ENCODE measurements at regions not wholly inside any gene's neighbourhood (a gene's known extent, or its start where the extent isn't known, plus 50 kb on each side); places are given as distances from the start of the nearest gene placed in this dataset.

GRCh38 chr5:3931976-3932375 lies 336.3 kb downstream of the IRX1 start:
- Mint-ChIP-seq H3K27ac (no peak overlapping the region), H3K36me3 (ENCODE audit: low read depth) (no peaks in the 10 kb centered on the region), H3K4me3 (no peak overlapping the region), H3K27me3 (peaks cover 1% of the 10 kb centered on the region), H3K9me3 (peaks cover 9% of the 10 kb centered on the region), H3K4me1 (ENCODE audit: low read depth) (no peaks in the 10 kb centered on the region)
- ChIA-PET POLR2A (no interaction called here), CTCF (no interaction called here)
- ATAC-seq (no peak), DNase-seq (no peak)
- intact Hi-C loops (cut with micrococcal nuclease): no loop called here
- TF ChIP-seq CTCF (IDR thresholded peaks at IDR 0.05): no peak

- Mint-ChIP-seq H3K4me3 (no peak overlapping the region), H3K4me1 (ENCODE audit: low read depth) (no peaks in the 10 kb centered on the region), H3K9me3 (peaks cover under 1% of the 10 kb centered on the region), H3K36me3 (ENCODE audit: low read depth) (no peaks in the 10 kb centered on the region), H3K27me3 (peaks cover 1% of the 10 kb centered on the region), H3K27ac (no peak overlapping the region)
- TF ChIP-seq CTCF (IDR thresholded peaks at IDR 0.05): no peak
- POLR2A ChIA-PET: no interaction called here
- ATAC-seq: no peak
- intact Hi-C loops (cut with micrococcal nuclease): no loop called here
- no peak for DNase-seq
- CTCF ChIA-PET: no interaction called here
Observed at GRCh38 chr5:3933536-3933935, 337.9 kb downstream of the IRX1 start.

- CTCF ChIA-PET: no interaction called here
- intact Hi-C loops (cut with micrococcal nuclease): no loop called here
Observed at GRCh38 chr5:3933966-3934365, 338.3 kb downstream of the IRX1 start.

GRCh38 chr5:3943859-3944258 lies 348.2 kb downstream of the IRX1 start:
- H3K4me3 Mint-ChIP-seq: no peak overlapping the region
- H3K27ac Mint-ChIP-seq: no peak overlapping the region
- ChIA-PET POLR2A (no interaction called here), CTCF (no interaction called here)
- H3K4me1 Mint-ChIP-seq (ENCODE audit: low read depth): no peaks in the 10 kb centered on the region
- H3K36me3 Mint-ChIP-seq (ENCODE audit: low read depth): no peaks in the 10 kb centered on the region
- peaks cover 5% of the 10 kb centered on the region for H3K9me3 Mint-ChIP-seq
- H3K27me3 Mint-ChIP-seq: no peaks in the 10 kb centered on the region
- no peak for ATAC-seq
- intact Hi-C loops (cut with micrococcal nuclease): no loop called here
- DNase-seq: no peak
- TF ChIP-seq CTCF (IDR thresholded peaks at IDR 0.05): no peak

More at GRCh38 chr5:3933966-3934365, 338.3 kb downstream of the IRX1 start:
- no peak for TF ChIP-seq CTCF (IDR thresholded peaks at IDR 0.05)
- POLR2A ChIA-PET: no interaction called here
- DNase-seq: no peak
- peaks cover 2% of the 10 kb centered on the region for H3K9me3 Mint-ChIP-seq
- H3K27ac Mint-ChIP-seq: no peak overlapping the region
- H3K27me3 Mint-ChIP-seq: peaks cover 1% of the 10 kb centered on the region
- H3K4me1 Mint-ChIP-seq (ENCODE audit: low read depth): no peaks in the 10 kb centered on the region
- H3K4me3 Mint-ChIP-seq: no peak overlapping the region
- H3K36me3 Mint-ChIP-seq (ENCODE audit: low read depth): no peaks in the 10 kb centered on the region
- no peak for ATAC-seq

- ChIA-PET CTCF (no interaction called here), POLR2A (no interaction called here)
- ATAC-seq: no peak
- no peaks in the 10 kb centered on the region for H3K36me3 Mint-ChIP-seq (ENCODE audit: low read depth)
- H3K4me1 Mint-ChIP-seq (ENCODE audit: low read depth): no peaks in the 10 kb centered on the region
- no peak overlapping the region for H3K4me3 Mint-ChIP-seq
- peaks cover 5% of the 10 kb centered on the region for H3K9me3 Mint-ChIP-seq
- no peak overlapping the region for H3K27ac Mint-ChIP-seq
- DNase-seq: no peak
- intact Hi-C loops (cut with micrococcal nuclease): no loop called here
- H3K27me3 Mint-ChIP-seq: no peaks in the 10 kb centered on the region
- no peak for TF ChIP-seq CTCF (IDR thresholded peaks at IDR 0.05)
Observed at GRCh38 chr5:3944930-3945329, 349.3 kb downstream of the IRX1 start.
